ENCODE measurements at regions not wholly inside any gene's neighbourhood (a gene's known extent, or its start where the extent isn't known, plus 50 kb on each side); places are given as distances from the start of the nearest gene placed in this dataset.

DNA sequence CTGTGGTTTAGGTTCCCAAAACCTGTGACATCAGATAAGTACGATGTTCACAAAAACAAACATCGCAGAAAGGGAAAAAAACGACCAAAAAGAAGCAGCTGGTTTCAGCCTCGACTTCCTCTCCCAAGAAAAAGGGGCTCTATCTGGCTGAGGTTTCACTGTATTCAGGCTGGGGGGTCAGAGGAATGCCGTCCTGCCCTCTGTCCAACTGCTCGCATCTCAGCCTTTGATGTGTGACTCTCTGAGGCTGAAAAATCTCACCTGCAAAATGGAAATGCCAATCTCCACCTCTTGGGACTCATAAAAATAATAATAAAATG lies 123.6 kb upstream of the PTPN1 start:
- TF ChIP-seq, protein P1, sequence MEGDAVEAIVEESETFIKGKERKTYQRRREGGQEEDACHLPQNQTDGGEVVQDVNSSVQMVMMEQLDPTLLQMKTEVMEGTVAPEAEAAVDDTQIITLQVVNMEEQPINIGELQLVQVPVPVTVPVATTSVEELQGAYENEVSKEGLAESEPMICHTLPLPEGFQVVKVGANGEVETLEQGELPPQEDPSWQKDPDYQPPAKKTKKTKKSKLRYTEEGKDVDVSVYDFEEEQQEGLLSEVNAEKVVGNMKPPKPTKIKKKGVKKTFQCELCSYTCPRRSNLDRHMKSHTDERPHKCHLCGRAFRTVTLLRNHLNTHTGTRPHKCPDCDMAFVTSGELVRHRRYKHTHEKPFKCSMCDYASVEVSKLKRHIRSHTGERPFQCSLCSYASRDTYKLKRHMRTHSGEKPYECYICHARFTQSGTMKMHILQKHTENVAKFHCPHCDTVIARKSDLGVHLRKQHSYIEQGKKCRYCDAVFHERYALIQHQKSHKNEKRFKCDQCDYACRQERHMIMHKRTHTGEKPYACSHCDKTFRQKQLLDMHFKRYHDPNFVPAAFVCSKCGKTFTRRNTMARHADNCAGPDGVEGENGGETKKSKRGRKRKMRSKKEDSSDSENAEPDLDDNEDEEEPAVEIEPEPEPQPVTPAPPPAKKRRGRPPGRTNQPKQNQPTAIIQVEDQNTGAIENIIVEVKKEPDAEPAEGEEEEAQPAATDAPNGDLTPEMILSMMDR (conservative IDR thresholded peaks at IDR 0.05), result no peak
- no peak for TF ChIP-seq EZH2 (IDR thresholded peaks at IDR 0.05; ENCODE audit: low read depth)

Data from PC-9 (cell line).